ENCODE measurements at regions not wholly inside any gene's neighbourhood (a gene's known extent, or its start where the extent isn't known, plus 50 kb on each side); places are given as distances from the start of the nearest gene placed in this dataset.

- H3K4me1 ChIP-seq (ENCODE audit: control insufficient read depth, insufficient read depth, low read length), result peaks cover 7% of the 10 kb centered on the region
- H3K36me3 ChIP-seq (ENCODE audit: control insufficient read depth in 2 of 2, insufficient read depth in 2 of 2, low read length in 2 of 2), result no peaks in the 10 kb centered on the region
- H3K4me3 ChIP-seq (ENCODE audit: low read length in 2 of 2), result no peak overlapping the region
- H3K27ac ChIP-seq (ENCODE audit: low read length), result no peak overlapping the region
- H3K27me3 ChIP-seq (ENCODE audit: control insufficient read depth in 1 of 2, insufficient read depth in 2 of 2, low read length in 2 of 2), result no peaks in the 10 kb centered on the region
- no peak overlapping the region for H3K9ac ChIP-seq (ENCODE audit: low read length in 2 of 2)
- no peaks in the 10 kb centered on the region for H3K9me3 ChIP-seq (ENCODE audit: control insufficient read depth in 2 of 2, low read length in 2 of 2)
Observed at GRCh38 chr2:206845877-206846276, 80.5 kb downstream of the FASTKD2 start.

- H3K9ac ChIP-seq (ENCODE audit: low read length in 2 of 2), result no peak overlapping the region
- no peaks in the 10 kb centered on the region for H3K36me3 ChIP-seq (ENCODE audit: control insufficient read depth in 2 of 2, insufficient read depth in 2 of 2, low read length in 2 of 2)
- no peaks in the 10 kb centered on the region for H3K9me3 ChIP-seq (ENCODE audit: control insufficient read depth in 2 of 2, low read length in 2 of 2)
- H3K4me1 ChIP-seq (ENCODE audit: control insufficient read depth, insufficient read depth, low read length), result peaks cover 7% of the 10 kb centered on the region
- H3K4me3 ChIP-seq (ENCODE audit: low read length in 2 of 2), result no peak overlapping the region
- H3K27ac ChIP-seq (ENCODE audit: low read length), result no peak overlapping the region
- H3K27me3 ChIP-seq (ENCODE audit: control insufficient read depth in 1 of 2, insufficient read depth in 2 of 2, low read length in 2 of 2), result no peaks in the 10 kb centered on the region
Observed at GRCh38 chr2:206846331-206846730, 80.9 kb downstream of the FASTKD2 start.

- Histone ChIP-seq H3K27me3 (ENCODE audit: control insufficient read depth in 1 of 2, insufficient read depth in 2 of 2, low read length in 2 of 2) (no peaks in the 10 kb centered on the region), H3K4me1 (ENCODE audit: control insufficient read depth, insufficient read depth, low read length) (peaks cover 7% of the 10 kb centered on the region), H3K36me3 (ENCODE audit: control insufficient read depth in 2 of 2, insufficient read depth in 2 of 2, low read length in 2 of 2) (no peaks in the 10 kb centered on the region), H3K9ac (ENCODE audit: low read length in 2 of 2) (no peak overlapping the region), H3K9me3 (ENCODE audit: control insufficient read depth in 2 of 2, low read length in 2 of 2) (no peaks in the 10 kb centered on the region), H3K4me3 (ENCODE audit: low read length in 2 of 2) (no peak overlapping the region), H3K27ac (ENCODE audit: low read length) (no peak overlapping the region)
Observed at GRCh38 chr2:206846981-206847834, 81.8 kb downstream of the FASTKD2 start.

DNA sequence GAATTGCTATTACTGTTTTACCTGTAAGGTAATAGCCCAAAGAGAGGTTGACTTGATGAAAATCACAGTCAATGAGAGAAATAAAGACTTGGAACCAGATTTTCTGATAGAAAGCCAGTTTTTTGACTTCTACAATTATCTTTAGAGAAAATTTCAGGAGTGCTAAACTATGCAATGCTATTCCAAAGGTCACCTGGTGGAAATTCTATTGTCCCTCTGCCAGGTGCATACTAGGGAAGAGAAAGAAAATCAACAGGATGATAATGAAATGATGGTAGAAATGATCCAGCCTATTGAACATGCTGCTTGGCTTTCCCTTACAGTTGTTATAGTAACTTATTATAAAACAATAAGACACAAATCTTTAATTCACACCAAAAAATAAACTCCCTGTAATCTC is 85.0 kb downstream of the FASTKD2 start:
- peaks cover 9% of the 10 kb centered on the region for H3K4me1 ChIP-seq (ENCODE audit: control insufficient read depth, insufficient read depth, low read length)
- H3K4me3 ChIP-seq (ENCODE audit: low read length in 2 of 2), result no peak overlapping the region

GRCh38 chr2:206851521-206851920 is 86.1 kb downstream of the FASTKD2 start:
- peaks cover 17% of the 10 kb centered on the region for H3K4me1 ChIP-seq (ENCODE audit: control insufficient read depth, insufficient read depth, low read length)
- H3K36me3 ChIP-seq (ENCODE audit: control insufficient read depth in 2 of 2, insufficient read depth in 2 of 2, low read length in 2 of 2), result no peaks in the 10 kb centered on the region
- no peaks in the 10 kb centered on the region for H3K27me3 ChIP-seq (ENCODE audit: control insufficient read depth in 1 of 2, insufficient read depth in 2 of 2, low read length in 2 of 2)
- H3K4me3 ChIP-seq (ENCODE audit: low read length in 2 of 2), result no peak overlapping the region
- no peak overlapping the region for H3K27ac ChIP-seq (ENCODE audit: low read length)
- H3K9me3 ChIP-seq (ENCODE audit: control insufficient read depth in 2 of 2, low read length in 2 of 2), result no peaks in the 10 kb centered on the region
- no peak overlapping the region for H3K9ac ChIP-seq (ENCODE audit: low read length in 2 of 2)

More for the DNA sequence above, 85.0 kb downstream of the FASTKD2 start:
- Histone ChIP-seq H3K27ac (ENCODE audit: low read length) (no peak overlapping the region), H3K36me3 (ENCODE audit: control insufficient read depth in 2 of 2, insufficient read depth in 2 of 2, low read length in 2 of 2) (no peaks in the 10 kb centered on the region), H3K27me3 (ENCODE audit: control insufficient read depth in 1 of 2, insufficient read depth in 2 of 2, low read length in 2 of 2) (no peaks in the 10 kb centered on the region), H3K9ac (ENCODE audit: low read length in 2 of 2) (no peak overlapping the region), H3K9me3 (ENCODE audit: control insufficient read depth in 2 of 2, low read length in 2 of 2) (no peaks in the 10 kb centered on the region)

- Histone ChIP-seq H3K9ac (ENCODE audit: low read length in 2 of 2) (no peak overlapping the region), H3K9me3 (ENCODE audit: control insufficient read depth in 2 of 2, low read length in 2 of 2) (no peaks in the 10 kb centered on the region), H3K4me1 (ENCODE audit: control insufficient read depth, insufficient read depth, low read length) (peaks cover 15% of the 10 kb centered on the region), H3K4me3 (ENCODE audit: low read length in 2 of 2) (no peak overlapping the region), H3K27me3 (ENCODE audit: control insufficient read depth in 1 of 2, insufficient read depth in 2 of 2, low read length in 2 of 2) (no peaks in the 10 kb centered on the region), H3K36me3 (ENCODE audit: control insufficient read depth in 2 of 2, insufficient read depth in 2 of 2, low read length in 2 of 2) (no peaks in the 10 kb centered on the region), H3K27ac (ENCODE audit: low read length) (no peak overlapping the region)
Observed at GRCh38 chr2:206853915-206854314, 85.4 kb upstream of the CPO start.

GRCh38 chr2:206855585-206856433 is 83.5 kb upstream of the CPO start:
- Histone ChIP-seq H3K4me1 (ENCODE audit: control insufficient read depth, insufficient read depth, low read length) (peaks cover 15% of the 10 kb centered on the region), H3K27ac (ENCODE audit: low read length) (peak overlapping the region; percentile 55), H3K36me3 (ENCODE audit: control insufficient read depth in 2 of 2, insufficient read depth in 2 of 2, low read length in 2 of 2) (no peaks in the 10 kb centered on the region), H3K27me3 (ENCODE audit: control insufficient read depth in 1 of 2, insufficient read depth in 2 of 2, low read length in 2 of 2) (no peaks in the 10 kb centered on the region), H3K9ac (ENCODE audit: low read length in 2 of 2) (no peak overlapping the region), H3K9me3 (ENCODE audit: control insufficient read depth in 2 of 2, low read length in 2 of 2) (no peaks in the 10 kb centered on the region), H3K4me3 (ENCODE audit: low read length in 2 of 2) (no peak overlapping the region)

GRCh38 chr2:206856513-206856912 is 82.8 kb upstream of the CPO start:
- Histone ChIP-seq H3K4me3 (ENCODE audit: low read length in 2 of 2) (no peak overlapping the region), H3K27me3 (ENCODE audit: control insufficient read depth in 1 of 2, insufficient read depth in 2 of 2, low read length in 2 of 2) (no peaks in the 10 kb centered on the region), H3K36me3 (ENCODE audit: control insufficient read depth in 2 of 2, insufficient read depth in 2 of 2, low read length in 2 of 2) (no peaks in the 10 kb centered on the region), H3K27ac (ENCODE audit: low read length) (no peak overlapping the region), H3K4me1 (ENCODE audit: control insufficient read depth, insufficient read depth, low read length) (peaks cover 15% of the 10 kb centered on the region), H3K9me3 (ENCODE audit: control insufficient read depth in 2 of 2, low read length in 2 of 2) (no peaks in the 10 kb centered on the region), H3K9ac (ENCODE audit: low read length in 2 of 2) (no peak overlapping the region)

GRCh38 chr2:206858687-206859329 is 80.5 kb upstream of the CPO start:
- Histone ChIP-seq H3K36me3 (ENCODE audit: control insufficient read depth in 2 of 2, insufficient read depth in 2 of 2, low read length in 2 of 2) (no peaks in the 10 kb centered on the region), H3K27me3 (ENCODE audit: control insufficient read depth in 1 of 2, insufficient read depth in 2 of 2, low read length in 2 of 2) (no peaks in the 10 kb centered on the region), H3K27ac (ENCODE audit: low read length) (no peak overlapping the region), H3K4me3 (ENCODE audit: low read length in 2 of 2) (no peak overlapping the region), H3K9ac (ENCODE audit: low read length in 2 of 2) (no peak overlapping the region), H3K4me1 (ENCODE audit: control insufficient read depth, insufficient read depth, low read length) (peaks cover 15% of the 10 kb centered on the region), H3K9me3 (ENCODE audit: control insufficient read depth in 2 of 2, low read length in 2 of 2) (no peaks in the 10 kb centered on the region)

- Histone ChIP-seq H3K36me3 (ENCODE audit: control insufficient read depth in 2 of 2, insufficient read depth in 2 of 2, low read length in 2 of 2) (no peaks in the 10 kb centered on the region), H3K4me3 (ENCODE audit: low read length in 2 of 2) (no peak overlapping the region), H3K27ac (ENCODE audit: low read length) (no peak overlapping the region), H3K9me3 (ENCODE audit: control insufficient read depth in 2 of 2, low read length in 2 of 2) (no peaks in the 10 kb centered on the region), H3K4me1 (ENCODE audit: control insufficient read depth, insufficient read depth, low read length) (peaks cover 15% of the 10 kb centered on the region), H3K27me3 (ENCODE audit: control insufficient read depth in 1 of 2, insufficient read depth in 2 of 2, low read length in 2 of 2) (no peaks in the 10 kb centered on the region), H3K9ac (ENCODE audit: low read length in 2 of 2) (no peak overlapping the region)
Observed at GRCh38 chr2:206859330-206859739, 80.0 kb upstream of the CPO start.

All from stomach smooth muscle (tissue), 2 donors.